ENCODE measurements at regions not wholly inside any gene's neighbourhood (a gene's known extent, or its start where the extent isn't known, plus 50 kb on each side); places are given as distances from the start of the nearest gene placed in this dataset.

- ChIA-PET CTCF (interaction anchor here (0.7 to 3.1 kb wide), 5 partner anchors 10 to 1233 kb away, joined by 3 to 13 read pairs (median 4); no protein-coding TSS in a partner anchor), POLR2A (no interaction called here)
- intact Hi-C loops (cut with micrococcal nuclease), result loop anchor here (10.0 kb wide), 1 partner anchor 632 kb away; the partner anchor contains the start of gene ARID5B
- Mint-ChIP-seq H3K36me3 (ENCODE audit: insufficient read depth, unreplicated experiment) (no peaks in the 10 kb centered on the region), H3K9me3 (ENCODE audit: unreplicated experiment) (no peaks in the 10 kb centered on the region), H3K4me1 (ENCODE audit: insufficient read depth, unreplicated experiment) (peaks cover 10% of the 10 kb centered on the region), H3K4me3 (ENCODE audit: unreplicated experiment) (no peak overlapping the region), H3K27me3 (ENCODE audit: insufficient read depth, unreplicated experiment) (no peaks in the 10 kb centered on the region), H3K27ac (ENCODE audit: low read depth, unreplicated experiment) (no peak overlapping the region)
- TF ChIP-seq, protein P1, sequence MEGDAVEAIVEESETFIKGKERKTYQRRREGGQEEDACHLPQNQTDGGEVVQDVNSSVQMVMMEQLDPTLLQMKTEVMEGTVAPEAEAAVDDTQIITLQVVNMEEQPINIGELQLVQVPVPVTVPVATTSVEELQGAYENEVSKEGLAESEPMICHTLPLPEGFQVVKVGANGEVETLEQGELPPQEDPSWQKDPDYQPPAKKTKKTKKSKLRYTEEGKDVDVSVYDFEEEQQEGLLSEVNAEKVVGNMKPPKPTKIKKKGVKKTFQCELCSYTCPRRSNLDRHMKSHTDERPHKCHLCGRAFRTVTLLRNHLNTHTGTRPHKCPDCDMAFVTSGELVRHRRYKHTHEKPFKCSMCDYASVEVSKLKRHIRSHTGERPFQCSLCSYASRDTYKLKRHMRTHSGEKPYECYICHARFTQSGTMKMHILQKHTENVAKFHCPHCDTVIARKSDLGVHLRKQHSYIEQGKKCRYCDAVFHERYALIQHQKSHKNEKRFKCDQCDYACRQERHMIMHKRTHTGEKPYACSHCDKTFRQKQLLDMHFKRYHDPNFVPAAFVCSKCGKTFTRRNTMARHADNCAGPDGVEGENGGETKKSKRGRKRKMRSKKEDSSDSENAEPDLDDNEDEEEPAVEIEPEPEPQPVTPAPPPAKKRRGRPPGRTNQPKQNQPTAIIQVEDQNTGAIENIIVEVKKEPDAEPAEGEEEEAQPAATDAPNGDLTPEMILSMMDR (IDR thresholded peaks at IDR 0.05; ENCODE audit: unreplicated experiment), result no peak
- DNase-seq (ENCODE audit: unreplicated experiment), result no peak
- BruUV-seq (replicated peaks), result no TSS peak
These were observed 180.4 kb downstream of the TMEM26 start for GRCh38 chr10:61272781-61273180.

DNA sequence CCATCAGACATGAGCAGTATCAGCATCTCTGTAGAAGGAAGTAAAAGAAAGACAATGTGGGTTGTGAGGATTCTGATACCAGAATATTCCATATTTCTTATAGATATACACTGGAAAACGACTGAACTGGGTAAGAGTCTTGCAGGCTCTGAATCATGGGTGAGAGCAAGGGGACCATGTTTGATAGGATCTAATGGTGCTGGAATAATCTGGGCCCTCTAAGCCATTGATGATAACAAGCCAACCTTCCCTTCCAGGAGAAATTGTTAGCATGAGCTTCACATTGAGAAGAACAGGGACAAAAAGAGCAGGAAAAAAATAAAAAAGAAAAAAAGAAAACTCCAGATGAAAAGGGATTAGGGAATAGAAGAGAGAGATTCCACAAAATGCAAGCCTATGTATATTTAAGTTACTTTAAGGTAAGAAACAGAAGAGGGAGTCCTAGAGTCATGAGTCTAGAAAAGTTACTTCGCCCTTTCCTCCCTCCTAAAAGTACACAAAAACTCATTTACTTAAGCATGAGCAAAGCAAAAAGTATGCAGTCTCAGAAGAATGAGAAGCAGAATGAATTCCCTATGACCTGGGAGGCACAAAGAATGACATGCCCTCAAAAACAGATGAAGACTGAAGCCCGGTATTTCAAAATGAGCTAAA lies 181.9 kb downstream of the TMEM26 start:
- intact Hi-C loops (cut with micrococcal nuclease), result loop anchor here (2.0 to 10.0 kb wide), 3 partner anchors 462 to 634 kb away; partner anchors contain the start of gene ARID5B

DNA sequence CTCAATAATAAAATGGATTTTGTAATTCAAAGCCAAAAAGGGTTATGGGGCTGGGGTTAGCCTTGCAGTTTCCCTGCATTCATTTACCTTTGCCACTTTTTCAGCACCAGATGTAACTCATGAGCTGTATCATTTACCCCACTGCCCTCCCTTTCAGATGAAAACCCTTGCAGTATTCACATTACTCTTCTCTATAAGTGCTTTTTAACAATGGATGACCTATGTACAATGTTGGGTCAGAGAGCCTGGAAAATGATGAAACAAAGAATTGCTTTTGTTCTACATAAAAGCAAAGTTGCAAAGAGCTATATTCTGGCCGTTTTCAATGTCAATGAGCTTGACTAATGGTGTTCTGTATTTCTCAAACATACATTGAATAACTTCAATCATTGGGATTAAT lies 189.7 kb downstream of the TMEM26 start:
- ChIA-PET POLR2A (no interaction called here), CTCF (interaction anchor here (1.0 kb wide), 1 partner anchor 99 kb away, joined by 4 read pairs; no protein-coding TSS in a partner anchor)
- Mint-ChIP-seq H3K27me3 (ENCODE audit: insufficient read depth, unreplicated experiment) (no peaks in the 10 kb centered on the region), H3K4me1 (ENCODE audit: insufficient read depth, unreplicated experiment) (peaks cover 6% of the 10 kb centered on the region), H3K9me3 (ENCODE audit: unreplicated experiment) (no peaks in the 10 kb centered on the region), H3K36me3 (ENCODE audit: insufficient read depth, unreplicated experiment) (no peaks in the 10 kb centered on the region), H3K4me3 (ENCODE audit: unreplicated experiment) (no peak overlapping the region), H3K27ac (ENCODE audit: low read depth, unreplicated experiment) (no peak overlapping the region)
- intact Hi-C loops (cut with micrococcal nuclease), result no loop called here
- TF ChIP-seq, protein P1 (IDR thresholded peaks at IDR 0.05; ENCODE audit: unreplicated experiment), result no peak
- BruUV-seq (replicated peaks), result no TSS peak
- no peak for DNase-seq (ENCODE audit: unreplicated experiment)

More for the DNA sequence above, 181.9 kb downstream of the TMEM26 start:
- Mint-ChIP-seq H3K27ac (ENCODE audit: low read depth, unreplicated experiment) (peak overlapping the region; percentile 39), H3K4me3 (ENCODE audit: unreplicated experiment) (no peak overlapping the region), H3K36me3 (ENCODE audit: insufficient read depth, unreplicated experiment) (no peaks in the 10 kb centered on the region), H3K27me3 (ENCODE audit: insufficient read depth, unreplicated experiment) (no peaks in the 10 kb centered on the region), H3K4me1 (ENCODE audit: insufficient read depth, unreplicated experiment) (peaks cover 10% of the 10 kb centered on the region), H3K9me3 (ENCODE audit: unreplicated experiment) (no peaks in the 10 kb centered on the region)
- CTCF ChIA-PET, result interaction anchor here (0.6 to 3.1 kb wide), 21 partner anchors 8 to 767 kb away, joined by 3 to 13 read pairs (median 3); no protein-coding TSS in a partner anchor
- peak; percentile 47 for DNase-seq (ENCODE audit: unreplicated experiment)
- BruUV-seq (replicated peaks), result no TSS peak
- POLR2A ChIA-PET, result interaction anchor here (0.6 to 1.6 kb wide), 3 partner anchors 362 to 631 kb away, joined by 3 to 5 read pairs (median 5); no protein-coding TSS in a partner anchor
- TF ChIP-seq, protein P1 (IDR thresholded peaks at IDR 0.05; ENCODE audit: unreplicated experiment), result peak; percentile 27

GRCh38 chr10:61262486-61263261 lies 190.5 kb downstream of the TMEM26 start:
- no peak overlapping the region for H3K27ac Mint-ChIP-seq (ENCODE audit: low read depth, unreplicated experiment)
- no peak overlapping the region for H3K4me3 Mint-ChIP-seq (ENCODE audit: unreplicated experiment)
- TF ChIP-seq, protein P1 (IDR thresholded peaks at IDR 0.05; ENCODE audit: unreplicated experiment), result no peak
- no peaks in the 10 kb centered on the region for H3K9me3 Mint-ChIP-seq (ENCODE audit: unreplicated experiment)
- no TSS peak for BruUV-seq (replicated peaks)
- no peaks in the 10 kb centered on the region for H3K27me3 Mint-ChIP-seq (ENCODE audit: insufficient read depth, unreplicated experiment)
- CTCF ChIA-PET, result interaction anchor here (0.6 to 0.7 kb wide), 2 partner anchors 9 to 66 kb away, joined by 3 to 4 read pairs; no protein-coding TSS in a partner anchor
- POLR2A ChIA-PET, result interaction anchor here (0.8 kb wide), 1 partner anchor 12 kb away, joined by 3 read pairs; no protein-coding TSS in a partner anchor
- intact Hi-C loops (cut with micrococcal nuclease), result no loop called here
- H3K36me3 Mint-ChIP-seq (ENCODE audit: insufficient read depth, unreplicated experiment), result no peaks in the 10 kb centered on the region
- peaks cover 6% of the 10 kb centered on the region for H3K4me1 Mint-ChIP-seq (ENCODE audit: insufficient read depth, unreplicated experiment)
- peak; percentile 22 for DNase-seq (ENCODE audit: unreplicated experiment)
